ENCODE measurements at regions not wholly inside any gene's neighbourhood (a gene's known extent, or its start where the extent isn't known, plus 50 kb on each side); places are given as distances from the start of the nearest gene placed in this dataset.

- CTCF ChIA-PET (ENCODE audit: low intra/inter-chr PET ratio) = no interaction called here
- no peak for FAIRE-seq
- POLR2A ChIA-PET = no interaction called here
- no peak for TF ChIP-seq UBTF (IDR thresholded peaks at IDR 0.05; ENCODE audit: borderline replicate concordance in 1 of 2, low read depth in 2 of 2, low read length in 2 of 2)
- no peak for TF ChIP-seq NCOA1 (IDR thresholded peaks at IDR 0.05; ENCODE audit: low read depth)
- no peak for TF ChIP-seq ZBTB12 (CRISPR knock-in tag; IDR thresholded peaks at IDR 0.05)
- TF ChIP-seq FIP1L1 (IDR thresholded peaks at IDR 0.05; ENCODE audit: low read depth, low read length, poor library complexity, severe bottlenecking) = no peak
- TF ChIP-seq MTA2 (IDR thresholded peaks at IDR 0.05; ENCODE audit: low read depth) = no peak
- no peak for TF ChIP-seq HEY1 (CRISPR knock-in tag; IDR thresholded peaks at IDR 0.05; ENCODE audit: borderline replicate concordance)
- TF ChIP-seq NFE2 (IDR thresholded peaks at IDR 0.05; ENCODE audit: low read depth) = no peak
- no peak for TF ChIP-seq GABPA (tag; conservative IDR thresholded peaks at IDR 0.05; ENCODE audit: low read depth)
- no peak for TF ChIP-seq ZNF511 (CRISPR knock-in tag; IDR thresholded peaks at IDR 0.05)
- no peak for TF ChIP-seq MITF (IDR thresholded peaks at IDR 0.05)
- no peak for TF ChIP-seq ZNF280A (IDR thresholded peaks at IDR 0.05; ENCODE audit: low read depth, partially characterized antibody)
- no peak for TF ChIP-seq PHF21A (IDR thresholded peaks at IDR 0.05; ENCODE audit: borderline replicate concordance, low read depth)
- no peak for TF ChIP-seq SRSF7 (optimal IDR thresholded peaks at IDR 0.05; ENCODE audit: low read depth, low read length)
- no peak for TF ChIP-seq ZBTB33 (CRISPR knock-in tag; IDR thresholded peaks at IDR 0.05)
Observed at GRCh38 chrX:22760513-22761057, 239.2 kb upstream of the DDX53 start.

More at GRCh38 chrX:22760513-22761057, 239.2 kb upstream of the DDX53 start:
- H4K20me1 ChIP-seq (replicated peaks; ENCODE audit: control insufficient read depth, insufficient read depth, low read length) = no peaks in the 10 kb centered on the region
- no peaks in the 10 kb centered on the region for H3K9me1 ChIP-seq (ENCODE audit: control insufficient read depth, insufficient read depth, low read length)
- in situ Hi-C loops (cut with MboI) = no loop called here
- no peak overlapping the region for H3K9ac ChIP-seq (ENCODE audit: insufficient read depth in 1 of 2, low read depth in 2 of 2, low read length in 2 of 2)
- no peak overlapping the region for H3K4me3 ChIP-seq
- no TSS peak for BruUV-seq (replicated peaks)
- H2AFZ ChIP-seq (ENCODE audit: low read depth, low read length) = no peak overlapping the region
- no peaks in the 10 kb centered on the region for H3K4me1 ChIP-seq (replicated peaks in 1 of 2; ENCODE audit: control insufficient read depth in 2 of 2, insufficient read depth in 2 of 2, low read length in 2 of 2)
- DNase-seq (ENCODE audit: extremely low read depth in 1 of 4, low spot score in 3 of 4) = no peak
- H3K79me2 ChIP-seq (ENCODE audit: control insufficient read depth, insufficient read depth, low read length) = no peaks in the 10 kb centered on the region
- H3K27ac ChIP-seq (ENCODE audit: extremely low read depth, low read depth, low read length) = no peak overlapping the region
- no peaks in the 10 kb centered on the region for H3K27me3 ChIP-seq (ENCODE audit: control insufficient read depth in 2 of 2, insufficient read depth in 2 of 2, low read length in 2 of 2)
- H3K4me2 ChIP-seq (ENCODE audit: insufficient read depth, low read length) = no peak overlapping the region
- H3K9me3 ChIP-seq (replicated peaks; ENCODE audit: control insufficient read depth, insufficient read depth, low read depth, low read length) = no peaks in the 10 kb centered on the region
- no peaks in the 10 kb centered on the region for H3K36me3 ChIP-seq (ENCODE audit: control insufficient read depth, insufficient read depth, low read length)
- intact Hi-C loops (cut with micrococcal nuclease) = no loop called here
- no peak for ATAC-seq
